Hematopoietic multipotent progenitor cell treated with erythropoietin and hydrocortisone succinate and interleukin-3 and kit ligand, for 6 days (in vitro differentiated cells): ENCODE measurements at regions not wholly inside any gene's neighbourhood (a gene's known extent, or its start where the extent isn't known, plus 50 kb on each side); places are given as distances from the start of the nearest gene placed in this dataset.
"Not testable (repeated sequence)": the region's sequence is repeated elsewhere in the genome, so short reads cannot be mapped to it uniquely, and the experiment has no call there.

Source experiments
- DNase-seq: peaks from one replicate; pipeline ENCODE4 v3.0.0-alpha.2; 2015

- not testable (repeated sequence) for DNase-seq
Observed at GRCh38 chr9:65416948-65417347, 131.9 kb upstream of the FOXD4L5 start.

- DNase-seq, result not testable (repeated sequence)
Observed at GRCh38 chr9:65414249-65414648, 129.2 kb upstream of the FOXD4L5 start.

GRCh38 chr9:65413371-65413770 lies 128.4 kb upstream of the FOXD4L5 start:
- DNase-seq, result not testable (repeated sequence)

GRCh38 chr9:65411901-65412300 lies 126.9 kb upstream of the FOXD4L5 start:
- no peak for DNase-seq

GRCh38 chr9:65411336-65411735 lies 126.3 kb upstream of the FOXD4L5 start:
- DNase-seq, result no peak

- no peak for DNase-seq
Observed at GRCh38 chr9:65410926-65411325, 125.9 kb upstream of the FOXD4L5 start.

GRCh38 chr9:65409471-65409980 lies 124.5 kb upstream of the FOXD4L5 start:
- DNase-seq, result no peak

GRCh38 chr9:65408806-65409205 lies 123.8 kb upstream of the FOXD4L5 start:
- not testable (repeated sequence) for DNase-seq

- DNase-seq, result not testable (repeated sequence)
Observed at GRCh38 chr9:65406625-65407024, 121.6 kb upstream of the FOXD4L5 start.

- not testable (repeated sequence) for DNase-seq
Observed at GRCh38 chr9:65405766-65406165, 120.8 kb upstream of the FOXD4L5 start.

- DNase-seq, result no peak
Observed at GRCh38 chr9:65405253-65405652, 120.2 kb upstream of the FOXD4L5 start.

GRCh38 chr9:65404232-65405006 lies 119.4 kb upstream of the FOXD4L5 start:
- no peak for DNase-seq

- DNase-seq, result no peak
Observed at GRCh38 chr9:65403721-65404120, 118.7 kb upstream of the FOXD4L5 start.

- DNase-seq, result not testable (repeated sequence)
Observed at GRCh38 chr9:65403072-65403471, 118.1 kb upstream of the FOXD4L5 start.

GRCh38 chr9:65402206-65402870 lies 117.3 kb upstream of the FOXD4L5 start:
- not testable (repeated sequence) for DNase-seq

- DNase-seq, result not testable (repeated sequence)
Observed at GRCh38 chr9:65401456-65402045, 116.5 kb upstream of the FOXD4L5 start.

- DNase-seq, result no peak
Observed at GRCh38 chr9:65400886-65401285, 115.9 kb upstream of the FOXD4L5 start.

- DNase-seq, result not testable (repeated sequence)
Observed at GRCh38 chr9:65397763-65398719, 113.0 kb upstream of the FOXD4L5 start.

GRCh38 chr9:65397226-65397625 lies 112.2 kb upstream of the FOXD4L5 start:
- not testable (repeated sequence) for DNase-seq

GRCh38 chr9:65396601-65397000 lies 111.6 kb upstream of the FOXD4L5 start:
- not testable (repeated sequence) for DNase-seq

- DNase-seq, result not testable (repeated sequence)
Observed at GRCh38 chr9:65395789-65396188, 110.8 kb upstream of the FOXD4L5 start.

- DNase-seq, result not testable (repeated sequence)
Observed at GRCh38 chr9:65395121-65395520, 110.1 kb upstream of the FOXD4L5 start.
